ENCODE measurements at regions not wholly inside any gene's neighbourhood (a gene's known extent, or its start where the extent isn't known, plus 50 kb on each side); places are given as distances from the start of the nearest gene placed in this dataset.

DNA sequence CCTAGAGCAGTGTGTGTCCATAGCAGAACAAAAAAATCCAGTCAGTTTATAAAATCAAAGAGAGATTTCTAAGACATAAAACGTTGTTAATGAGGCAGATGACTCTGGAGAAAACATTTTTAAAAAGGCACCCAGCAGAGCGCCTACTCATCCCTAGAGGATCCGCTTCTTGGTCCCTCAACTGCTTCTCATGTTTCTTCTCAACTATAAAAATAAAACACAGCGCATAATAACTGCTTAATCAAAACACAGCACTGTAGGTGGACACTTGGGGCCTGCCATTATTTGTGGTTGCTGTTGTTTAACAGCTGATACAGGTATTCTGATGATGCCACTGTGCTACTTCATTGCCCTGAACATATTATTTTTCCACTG lies 347.9 kb downstream of the FGF9 start:
- no peak for DNase-seq
- Mint-ChIP-seq H3K4me3 (no peak overlapping the region), H3K27ac (no peak overlapping the region), H3K9me3 (no peaks in the 10 kb centered on the region), H3K36me3 (ENCODE audit: low read depth) (no peaks in the 10 kb centered on the region), H3K4me1 (no peaks in the 10 kb centered on the region), H3K27me3 (ENCODE audit: insufficient read depth) (no peaks in the 10 kb centered on the region)
- 90 to 93% methylated on average over 3 to 4 of the region's 4 CpGs for WGBS, 2 experiments (ENCODE audit: insufficient coverage in 1 of 2, insufficient read length in 1 of 2)
- H3K4me1 ChIP-seq (ENCODE audit: control insufficient read depth, insufficient read depth, low read length): no peaks in the 10 kb centered on the region
- TF ChIP-seq, protein P1, sequence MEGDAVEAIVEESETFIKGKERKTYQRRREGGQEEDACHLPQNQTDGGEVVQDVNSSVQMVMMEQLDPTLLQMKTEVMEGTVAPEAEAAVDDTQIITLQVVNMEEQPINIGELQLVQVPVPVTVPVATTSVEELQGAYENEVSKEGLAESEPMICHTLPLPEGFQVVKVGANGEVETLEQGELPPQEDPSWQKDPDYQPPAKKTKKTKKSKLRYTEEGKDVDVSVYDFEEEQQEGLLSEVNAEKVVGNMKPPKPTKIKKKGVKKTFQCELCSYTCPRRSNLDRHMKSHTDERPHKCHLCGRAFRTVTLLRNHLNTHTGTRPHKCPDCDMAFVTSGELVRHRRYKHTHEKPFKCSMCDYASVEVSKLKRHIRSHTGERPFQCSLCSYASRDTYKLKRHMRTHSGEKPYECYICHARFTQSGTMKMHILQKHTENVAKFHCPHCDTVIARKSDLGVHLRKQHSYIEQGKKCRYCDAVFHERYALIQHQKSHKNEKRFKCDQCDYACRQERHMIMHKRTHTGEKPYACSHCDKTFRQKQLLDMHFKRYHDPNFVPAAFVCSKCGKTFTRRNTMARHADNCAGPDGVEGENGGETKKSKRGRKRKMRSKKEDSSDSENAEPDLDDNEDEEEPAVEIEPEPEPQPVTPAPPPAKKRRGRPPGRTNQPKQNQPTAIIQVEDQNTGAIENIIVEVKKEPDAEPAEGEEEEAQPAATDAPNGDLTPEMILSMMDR (conservative IDR thresholded peaks at IDR 0.05): no peak
- H3K36me3 ChIP-seq (ENCODE audit: control insufficient read depth, insufficient read depth, low read length): no peaks in the 10 kb centered on the region
- H3K27me3 ChIP-seq (ENCODE audit: control insufficient read depth, insufficient read depth, low read length, poor library complexity, severe bottlenecking): no peaks in the 10 kb centered on the region
- H3K9ac ChIP-seq (ENCODE audit: extremely low read depth, low read length, poor library complexity, severe bottlenecking): no peak overlapping the region
- no peak overlapping the region for H3K4me3 ChIP-seq (ENCODE audit: low read length)
- H3K9me3 ChIP-seq (ENCODE audit: control insufficient read depth, low read length): no peaks in the 10 kb centered on the region
- H3K27ac ChIP-seq (ENCODE audit: low read depth, low read length): no peak overlapping the region

DNA sequence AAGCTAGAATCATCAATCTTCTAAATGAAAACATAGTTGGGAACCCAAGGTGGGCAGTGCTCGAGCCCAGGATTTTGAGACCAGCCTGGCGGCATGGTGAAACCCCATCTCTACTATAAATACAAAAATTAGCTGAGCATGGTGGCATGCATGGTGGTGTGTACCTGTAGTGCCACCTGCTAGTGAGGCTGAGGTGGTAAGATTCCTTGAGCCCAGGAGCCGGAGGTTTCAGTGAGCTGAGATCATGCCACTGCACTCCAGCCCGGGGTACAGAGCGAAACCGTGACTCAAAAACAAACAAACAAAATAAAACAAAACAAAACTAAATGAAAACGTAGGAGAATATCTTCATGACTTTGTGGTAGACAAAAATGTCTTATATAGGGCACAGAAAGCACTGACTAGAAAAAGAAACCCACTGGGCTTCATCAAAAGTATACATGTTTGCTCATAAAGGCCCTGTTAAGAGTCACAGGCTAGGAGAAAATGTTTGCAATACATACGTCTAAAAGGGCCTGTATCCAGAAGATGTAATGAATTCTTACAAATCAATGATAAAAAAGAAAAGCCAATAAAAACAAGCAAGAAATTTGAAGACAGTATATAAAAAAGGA lies 353.6 kb downstream of the FGF9 start:
- H3K4me1 Mint-ChIP-seq: no peaks in the 10 kb centered on the region
- H3K4me3 Mint-ChIP-seq: no peak overlapping the region
- TF ChIP-seq, protein P1 (conservative IDR thresholded peaks at IDR 0.05): no peak
- 91% methylated on average over 7 of the region's 8 CpGs; no CpG with 5 or more reads in 1 of the 2 experiments for WGBS, 2 experiments (ENCODE audit: insufficient coverage in 1 of 2, insufficient read length in 1 of 2)
- Histone ChIP-seq H3K4me1 (ENCODE audit: control insufficient read depth, insufficient read depth, low read length) (no peaks in the 10 kb centered on the region), H3K36me3 (ENCODE audit: control insufficient read depth, insufficient read depth, low read length) (no peaks in the 10 kb centered on the region), H3K4me3 (ENCODE audit: low read length) (no peak overlapping the region), H3K9me3 (ENCODE audit: control insufficient read depth, low read length) (no peaks in the 10 kb centered on the region), H3K27ac (ENCODE audit: low read depth, low read length) (no peak overlapping the region), H3K27me3 (ENCODE audit: control insufficient read depth, insufficient read depth, low read length, poor library complexity, severe bottlenecking) (no peaks in the 10 kb centered on the region), H3K9ac (ENCODE audit: extremely low read depth, low read length, poor library complexity, severe bottlenecking) (no peak overlapping the region)
- H3K27ac Mint-ChIP-seq: no peak overlapping the region
- DNase-seq: no peak
- H3K36me3 Mint-ChIP-seq (ENCODE audit: low read depth): no peaks in the 10 kb centered on the region
- H3K9me3 Mint-ChIP-seq: no peaks in the 10 kb centered on the region
- H3K27me3 Mint-ChIP-seq (ENCODE audit: insufficient read depth): peaks cover 5% of the 10 kb centered on the region

DNA sequence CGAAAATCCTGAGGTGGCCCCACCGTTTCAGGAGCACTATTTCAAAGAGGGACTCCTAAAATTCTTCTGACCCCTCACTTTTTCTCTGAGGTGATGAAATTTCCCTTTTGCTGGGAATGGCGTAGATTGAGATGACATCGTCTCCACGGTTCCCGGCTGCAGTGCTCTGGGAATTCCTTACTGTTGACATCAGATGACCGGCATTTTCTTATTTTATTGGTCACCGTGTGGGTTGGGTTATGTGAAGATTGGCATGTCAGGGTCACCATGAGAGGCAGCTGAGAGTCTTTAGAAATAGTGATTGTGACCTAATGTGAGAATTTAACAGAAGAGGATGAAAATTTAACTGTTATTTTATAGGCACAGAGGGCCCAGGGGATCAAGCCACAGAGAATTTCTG lies 356.7 kb downstream of the FGF9 start:
- no peak overlapping the region for H3K27ac ChIP-seq (ENCODE audit: low read depth, low read length)
- H3K4me3 Mint-ChIP-seq: no peak overlapping the region
- H3K9ac ChIP-seq (ENCODE audit: extremely low read depth, low read length, poor library complexity, severe bottlenecking): no peak overlapping the region
- H3K27me3 ChIP-seq (ENCODE audit: control insufficient read depth, insufficient read depth, low read length, poor library complexity, severe bottlenecking): no peaks in the 10 kb centered on the region
- H3K27me3 Mint-ChIP-seq (ENCODE audit: insufficient read depth): peaks cover 5% of the 10 kb centered on the region
- WGBS, 2 experiments (ENCODE audit: insufficient coverage in 1 of 2, insufficient read length in 1 of 2): 92 to 100% methylated on average over 7 to 8 of the region's 8 CpGs
- H3K36me3 Mint-ChIP-seq (ENCODE audit: low read depth): no peaks in the 10 kb centered on the region
- H3K9me3 ChIP-seq (ENCODE audit: control insufficient read depth, low read length): no peaks in the 10 kb centered on the region
- no peak overlapping the region for H3K4me3 ChIP-seq (ENCODE audit: low read length)
- H3K4me1 ChIP-seq (ENCODE audit: control insufficient read depth, insufficient read depth, low read length): no peaks in the 10 kb centered on the region
- H3K27ac Mint-ChIP-seq: no peak overlapping the region
- H3K4me1 Mint-ChIP-seq: no peaks in the 10 kb centered on the region
- TF ChIP-seq, protein P1 (conservative IDR thresholded peaks at IDR 0.05): no peak
- no peaks in the 10 kb centered on the region for H3K9me3 Mint-ChIP-seq
- DNase-seq: no peak
- no peaks in the 10 kb centered on the region for H3K36me3 ChIP-seq (ENCODE audit: control insufficient read depth, insufficient read depth, low read length)
